ENCODE measurements at regions not wholly inside any gene's neighbourhood (a gene's known extent, or its start where the extent isn't known, plus 50 kb on each side); places are given as distances from the start of the nearest gene placed in this dataset.

- DNase-seq = no peak
Observed at GRCh38 chr3:56983427-56983826, 77.0 kb upstream of the SPATA12 start.

GRCh38 chr3:56981445-56982230 is 78.8 kb upstream of the SPATA12 start:
- no peak for DNase-seq

- DNase-seq = no peak
Observed at GRCh38 chr3:56980798-56981390, 79.6 kb upstream of the SPATA12 start.

GRCh38 chr3:56980243-56980642 is 80.2 kb upstream of the SPATA12 start:
- DNase-seq = no peak

DNA sequence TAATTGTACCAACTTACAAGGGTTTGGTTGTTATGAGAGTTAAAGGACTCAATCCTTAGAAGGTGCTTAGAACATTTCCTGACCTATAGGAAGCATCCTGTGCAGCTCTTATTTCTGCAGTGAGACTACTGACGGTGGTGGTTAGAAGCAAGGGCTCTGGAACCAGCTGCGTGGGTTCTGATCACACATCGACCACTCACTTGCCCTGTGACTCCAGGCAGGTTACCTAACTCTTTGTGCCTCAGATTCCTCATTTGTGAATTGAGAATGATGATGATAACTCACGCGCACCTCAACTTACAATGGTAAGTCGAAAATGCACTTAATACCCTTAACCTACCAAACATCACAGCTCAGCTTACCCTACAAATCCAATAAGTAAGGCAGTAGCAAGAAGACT is 80.7 kb upstream of the SPATA12 start:
- DNase-seq = no peak

DNA sequence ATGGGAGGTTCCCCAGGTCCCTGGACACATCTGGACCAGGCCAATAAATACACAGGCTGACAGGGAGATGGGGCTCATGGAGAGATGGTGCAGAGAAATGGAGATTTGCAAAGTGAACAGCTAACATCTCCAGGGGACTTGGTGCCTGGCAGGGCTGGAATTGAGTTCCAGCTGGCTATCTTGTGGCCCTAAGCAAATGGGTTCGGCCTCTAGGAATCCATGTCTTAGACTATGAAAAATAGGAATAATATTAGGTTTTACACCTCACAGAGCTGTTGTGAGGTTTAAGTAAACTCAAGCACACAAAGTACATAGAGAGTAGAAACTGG is 82.9 kb upstream of the SPATA12 start:
- DNase-seq = no peak

DNA sequence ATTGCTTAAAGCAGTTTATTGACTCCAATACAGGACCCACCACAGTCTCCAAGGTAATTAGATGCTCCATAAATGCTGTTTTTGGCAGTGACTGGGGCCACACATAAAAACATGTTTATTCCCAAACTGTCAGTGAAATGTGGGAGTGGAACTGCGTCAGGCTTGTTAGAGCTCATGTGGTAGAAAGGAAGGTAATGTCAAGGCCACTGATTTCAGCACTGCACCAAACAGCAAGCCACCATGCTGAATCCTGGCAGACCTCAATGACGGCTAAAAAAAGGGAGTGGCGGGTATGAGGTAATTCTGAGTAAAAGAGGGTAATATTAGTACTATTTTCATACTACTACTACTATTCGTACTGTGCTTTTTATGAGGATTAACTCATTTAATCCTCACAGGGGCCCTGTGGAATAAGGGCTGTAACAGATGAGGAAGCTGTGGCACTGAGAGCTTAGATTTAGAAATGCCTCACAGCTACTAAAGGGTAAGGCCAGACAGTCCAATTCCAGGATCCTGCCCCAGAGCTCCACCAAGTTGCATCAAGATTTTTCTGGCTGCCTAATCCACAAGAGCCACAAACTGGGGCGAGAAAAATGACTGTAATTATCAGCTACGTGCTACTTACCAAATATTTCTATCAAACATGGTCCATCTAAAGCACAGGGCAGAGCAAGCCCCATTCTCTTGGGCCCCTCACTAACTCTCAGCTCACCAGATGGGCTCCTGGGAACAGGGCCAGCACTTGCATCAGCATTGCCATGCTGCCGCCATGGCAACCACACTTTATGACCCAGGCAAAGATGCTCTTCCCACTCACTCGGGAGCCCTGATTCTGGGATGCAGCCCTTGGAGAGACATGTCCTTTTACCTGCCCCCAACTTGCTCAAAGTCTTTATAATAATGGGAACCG is 83.6 kb upstream of the SPATA12 start:
- DNase-seq = no peak

GRCh38 chr3:56975567-56975966 is 84.9 kb upstream of the SPATA12 start:
- no peak for DNase-seq

- no peak for DNase-seq
Observed at GRCh38 chr3:56974247-56974930, 86.1 kb upstream of the SPATA12 start.

- no peak for DNase-seq
Observed at GRCh38 chr3:56971816-56972215, 88.6 kb upstream of the SPATA12 start.

GRCh38 chr3:56971261-56971660 is 89.2 kb upstream of the SPATA12 start:
- no peak for DNase-seq

DNA sequence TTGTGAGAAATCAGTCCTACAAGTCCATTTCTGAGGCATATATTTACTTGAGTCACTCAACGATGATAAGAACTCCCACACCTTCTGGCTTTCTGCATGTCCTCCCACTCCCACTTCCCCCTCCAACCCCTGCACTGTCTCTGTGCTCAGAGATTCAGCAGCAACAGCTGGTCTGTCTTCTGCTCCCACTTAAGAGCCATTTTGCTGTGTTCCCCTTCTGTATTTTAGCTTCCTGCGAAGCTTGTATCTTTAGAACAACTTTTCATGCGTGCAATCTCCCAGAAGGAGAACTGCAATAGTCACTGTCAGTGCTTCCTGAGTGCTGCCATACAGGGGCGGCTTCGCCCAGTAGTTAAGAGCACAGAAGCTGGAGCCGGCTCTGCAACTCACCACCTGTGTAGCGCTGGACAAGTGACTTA is 90.0 kb upstream of the SPATA12 start:
- no peak for DNase-seq

GRCh38 chr3:56969851-56970250 is 90.6 kb upstream of the SPATA12 start:
- no peak for DNase-seq

DNA sequence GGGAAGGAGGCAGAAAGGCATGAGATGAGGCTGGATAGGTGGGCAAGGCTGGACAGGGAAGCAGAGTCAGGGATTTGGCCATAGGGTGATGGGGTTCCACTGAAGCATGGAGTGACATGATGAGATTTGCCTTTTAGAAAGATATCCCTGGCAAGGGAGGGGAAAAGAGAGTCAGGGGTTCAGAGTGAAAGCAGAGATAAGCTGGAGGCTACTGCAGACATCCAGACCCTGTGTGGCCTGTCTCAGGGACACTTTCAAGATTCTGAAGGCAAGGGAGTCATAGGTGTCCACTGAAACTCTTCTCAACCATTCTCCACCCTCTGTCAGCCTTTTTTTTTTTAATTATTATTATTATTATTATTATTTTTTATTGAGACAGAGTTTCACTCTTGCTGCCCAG is 94.0 kb upstream of the SPATA12 start:
- no peak for DNase-seq

GRCh38 chr3:56966104-56966503 is 94.4 kb upstream of the SPATA12 start:
- no peak for DNase-seq

DNA sequence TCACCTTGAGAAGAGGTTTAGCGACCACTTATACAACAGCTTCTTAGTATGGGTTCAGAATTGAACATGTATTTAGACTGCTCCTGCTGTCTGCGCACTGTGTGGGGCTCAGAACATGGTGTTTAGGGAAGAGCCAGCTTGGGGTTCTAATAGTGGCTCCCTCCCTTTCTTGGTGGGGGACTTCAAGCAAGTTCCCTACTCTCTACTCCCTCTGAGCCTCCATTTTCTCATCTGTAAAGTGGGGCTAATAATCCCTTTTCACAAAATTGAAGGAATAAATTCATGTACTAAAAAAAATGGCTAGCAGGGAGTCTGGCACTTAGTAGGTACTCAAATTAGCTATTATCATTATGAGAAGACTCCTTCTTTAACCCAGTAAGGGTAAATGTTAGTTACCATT is 97.5 kb upstream of the SPATA12 start:
- DNase-seq = no peak

- no peak for DNase-seq
Observed at GRCh38 chr3:56962206-56962605, 98.3 kb upstream of the SPATA12 start.

DNA sequence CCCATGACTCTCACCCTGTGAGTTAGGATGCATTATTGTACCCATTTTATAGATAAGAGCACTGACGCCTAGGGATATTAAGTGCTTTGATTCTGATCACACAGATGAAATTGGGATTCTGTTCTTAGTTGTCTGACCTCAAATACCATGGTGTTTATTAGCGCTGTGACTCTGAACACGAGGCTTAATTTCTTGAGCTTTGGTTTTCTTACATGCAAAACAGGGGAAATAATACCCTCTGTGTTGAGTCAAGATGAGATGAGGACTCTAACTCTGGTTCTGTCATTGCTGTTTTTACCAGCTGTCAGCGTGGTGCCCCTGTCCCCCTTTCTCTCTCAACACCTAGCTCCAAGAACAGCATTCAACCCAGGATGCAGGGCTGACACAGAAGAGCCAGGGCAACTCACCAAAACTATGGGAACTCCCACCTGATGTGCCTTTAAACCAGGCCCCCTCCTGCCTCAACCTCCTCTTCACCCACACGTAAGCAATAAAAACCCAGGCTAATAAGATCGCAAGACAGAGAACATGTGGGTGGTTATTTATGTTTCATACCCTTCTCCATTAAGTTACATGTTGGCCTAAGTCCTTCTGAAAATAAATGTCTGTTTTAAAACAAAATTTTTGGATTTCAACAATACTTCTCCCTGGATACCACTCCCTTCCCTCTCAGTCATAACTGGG is 100.1 kb upstream of the SPATA12 start:
- DNase-seq = no peak

- no peak for DNase-seq
Observed at GRCh38 chr3:56958879-56959278, 101.6 kb upstream of the SPATA12 start.

DNA sequence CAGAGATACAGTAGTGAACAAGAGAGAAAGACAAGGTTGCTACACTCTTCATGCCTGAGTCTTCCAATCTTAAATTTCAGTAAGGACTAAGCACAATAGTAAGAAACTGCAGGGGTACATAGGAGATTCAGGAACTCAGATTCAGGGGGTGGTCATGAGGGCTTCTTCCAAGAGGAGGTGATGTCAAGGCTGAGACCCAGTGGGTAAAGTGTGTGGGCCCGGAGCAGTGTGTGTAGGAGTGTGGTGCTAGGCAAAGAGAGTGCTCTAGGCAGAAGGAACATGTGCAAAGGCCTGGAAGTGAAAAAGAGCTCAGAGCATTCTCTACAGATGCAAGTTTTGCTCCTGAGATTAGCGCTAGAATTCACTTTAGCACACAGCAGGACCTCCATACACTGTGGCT is 102.9 kb upstream of the SPATA12 start:
- no peak for DNase-seq

- no peak for DNase-seq
Observed at GRCh38 chr3:56956906-56957305, 103.6 kb upstream of the SPATA12 start.

DNA sequence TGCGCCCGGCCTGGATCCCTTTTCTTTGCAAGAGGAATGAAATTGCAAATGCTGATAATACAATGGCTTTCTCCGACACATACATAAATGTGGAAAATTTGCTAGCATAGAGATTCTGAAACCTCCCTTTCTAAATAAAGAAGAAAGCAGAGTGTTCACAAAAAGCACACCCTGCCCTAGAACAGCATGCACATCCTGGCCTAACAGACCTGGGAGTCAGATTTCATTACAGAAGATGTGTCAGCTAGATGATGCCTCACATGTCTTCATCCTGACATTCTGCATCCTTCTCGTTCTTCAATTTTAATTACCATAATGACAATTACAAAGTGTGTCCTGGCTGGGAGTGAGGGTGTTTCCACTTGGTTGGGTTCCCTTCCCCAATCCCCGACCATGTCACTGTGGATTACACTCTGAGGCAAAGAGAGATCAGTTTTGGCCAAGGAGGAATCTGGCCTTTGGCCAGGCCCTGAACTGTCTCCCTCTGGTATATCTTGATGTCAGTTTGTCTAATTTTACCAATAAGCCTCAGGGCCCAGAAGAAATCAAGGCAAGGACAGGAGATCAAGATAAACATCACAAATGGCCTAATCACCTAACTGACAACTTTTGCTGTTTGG is 104.9 kb upstream of the SPATA12 start:
- DNase-seq = no peak

All from activated CD4-positive, alpha-beta T cell treated with anti-CD3 and anti-CD28 coated beads for 1 hour (primary cell).